ENCODE measurements at regions not wholly inside any gene's neighbourhood (a gene's known extent, or its start where the extent isn't known, plus 50 kb on each side); places are given as distances from the start of the nearest gene placed in this dataset.

DNA sequence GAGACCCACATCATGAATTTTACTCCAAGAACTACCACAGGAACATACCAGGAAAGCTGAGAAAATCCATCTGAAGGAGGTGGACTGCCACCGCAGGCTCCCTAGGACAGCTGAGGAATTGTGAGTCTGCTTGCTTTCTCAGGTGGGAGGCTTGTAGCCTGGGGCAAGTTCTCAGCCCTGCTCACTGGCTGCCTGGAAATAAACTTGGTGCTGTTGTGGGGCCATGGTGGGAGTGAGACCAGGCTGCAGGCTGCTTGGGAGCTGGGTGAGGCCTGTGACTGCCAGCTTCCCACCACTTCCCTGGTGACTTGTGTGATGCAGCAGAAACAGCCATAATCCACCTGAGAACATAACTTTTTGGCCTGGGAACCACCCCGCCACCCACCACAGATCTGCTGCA lies 132.7 kb upstream of the RAG2 start:
- TF ChIP-seq CTCF (IDR thresholded peaks at IDR 0.05) = no peak
- no peak for TF ChIP-seq POLR2A (IDR thresholded peaks at IDR 0.05)
